ENCODE measurements at regions not wholly inside any gene's neighbourhood (a gene's known extent, or its start where the extent isn't known, plus 50 kb on each side); places are given as distances from the start of the nearest gene placed in this dataset.
A peak's percentile ranks its signal among the peaks of the same experiment; 100 is the strongest.

DNA sequence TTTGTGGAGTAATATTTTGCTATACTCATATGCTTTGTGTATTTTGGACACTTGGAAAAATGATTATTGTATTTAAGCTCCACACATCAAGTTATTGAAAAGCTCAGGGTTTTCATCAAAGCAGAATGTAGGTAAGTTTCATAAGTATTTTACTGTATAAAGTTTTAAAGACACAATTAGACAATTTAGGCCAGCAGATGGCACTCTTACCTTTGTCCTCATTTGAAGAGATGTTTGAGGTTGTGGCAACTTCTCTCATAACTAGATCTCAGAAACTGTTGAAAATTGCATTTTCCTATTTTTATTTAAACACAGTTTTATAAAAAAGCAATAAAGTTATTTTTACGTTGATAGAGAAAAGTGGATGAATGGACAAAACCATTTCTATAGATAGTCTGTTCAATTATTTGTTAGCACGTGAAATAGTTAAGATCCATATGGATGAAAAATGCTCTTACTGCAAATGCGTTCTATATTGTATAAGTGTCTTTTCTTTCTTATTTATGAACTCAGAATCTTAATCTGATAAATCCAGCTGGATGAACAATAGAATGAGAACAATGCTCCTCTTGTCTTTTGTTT, 300.0 kb downstream of the AEBP2 start:
- no peaks in the 10 kb centered on the region for H3K27me3 ChIP-seq (ENCODE audit: control insufficient read depth in 4 of 4, insufficient read depth in 4 of 4, low read length in 3 of 4)
- H3K4me3 ChIP-seq (ENCODE audit: low read depth in 1 of 3, low read length in 3 of 3) = no peak overlapping the region
- TF ChIP-seq, protein P1, sequence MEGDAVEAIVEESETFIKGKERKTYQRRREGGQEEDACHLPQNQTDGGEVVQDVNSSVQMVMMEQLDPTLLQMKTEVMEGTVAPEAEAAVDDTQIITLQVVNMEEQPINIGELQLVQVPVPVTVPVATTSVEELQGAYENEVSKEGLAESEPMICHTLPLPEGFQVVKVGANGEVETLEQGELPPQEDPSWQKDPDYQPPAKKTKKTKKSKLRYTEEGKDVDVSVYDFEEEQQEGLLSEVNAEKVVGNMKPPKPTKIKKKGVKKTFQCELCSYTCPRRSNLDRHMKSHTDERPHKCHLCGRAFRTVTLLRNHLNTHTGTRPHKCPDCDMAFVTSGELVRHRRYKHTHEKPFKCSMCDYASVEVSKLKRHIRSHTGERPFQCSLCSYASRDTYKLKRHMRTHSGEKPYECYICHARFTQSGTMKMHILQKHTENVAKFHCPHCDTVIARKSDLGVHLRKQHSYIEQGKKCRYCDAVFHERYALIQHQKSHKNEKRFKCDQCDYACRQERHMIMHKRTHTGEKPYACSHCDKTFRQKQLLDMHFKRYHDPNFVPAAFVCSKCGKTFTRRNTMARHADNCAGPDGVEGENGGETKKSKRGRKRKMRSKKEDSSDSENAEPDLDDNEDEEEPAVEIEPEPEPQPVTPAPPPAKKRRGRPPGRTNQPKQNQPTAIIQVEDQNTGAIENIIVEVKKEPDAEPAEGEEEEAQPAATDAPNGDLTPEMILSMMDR (IDR thresholded peaks at IDR 0.05; ENCODE audit: low read depth, low read length, missing input control) = peak; percentile 54
- no peak for TF ChIP-seq NR2F2 (IDR thresholded peaks at IDR 0.05)
- TF ChIP-seq, protein P2, sequence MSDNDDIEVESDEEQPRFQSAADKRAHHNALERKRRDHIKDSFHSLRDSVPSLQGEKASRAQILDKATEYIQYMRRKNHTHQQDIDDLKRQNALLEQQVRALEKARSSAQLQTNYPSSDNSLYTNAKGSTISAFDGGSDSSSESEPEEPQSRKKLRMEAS (IDR thresholded peaks at IDR 0.05) = no peak
- no peak for TF ChIP-seq JUND (IDR thresholded peaks at IDR 0.05)
- peak; percentile 88 to 90 for TF ChIP-seq RAD21 (IDR thresholded peaks at IDR 0.05)
- TF ChIP-seq SP1 (IDR thresholded peaks at IDR 0.05) = no peak
- TF ChIP-seq RXRA (IDR thresholded peaks at IDR 0.05) = peak in 1 of 2 donors; percentile 7
- no peak overlapping the region for H3K9ac ChIP-seq (ENCODE audit: low read depth in 1 of 2, low read length in 2 of 2)
- H3K36me3 ChIP-seq (ENCODE audit: control insufficient read depth in 4 of 4, insufficient read depth in 3 of 4, low read depth in 1 of 4, low read length in 3 of 4) = no peaks in the 10 kb centered on the region
- no peak overlapping the region for H3K27ac ChIP-seq (ENCODE audit: low read depth in 1 of 2, low read length in 2 of 2)
- H3K9me3 ChIP-seq (ENCODE audit: control insufficient read depth in 4 of 4, low read length in 3 of 4) = no peaks in the 10 kb centered on the region
- 59% methylated on average over 3 of the region's 3 CpGs for WGBS
- no peak for DNase-seq (ENCODE audit: low spot score)
- H3K4me1 ChIP-seq (ENCODE audit: control insufficient read depth in 4 of 4, insufficient read depth in 4 of 4, low read length in 3 of 4) = peaks cover 0 to 2% (median 0%) of the 10 kb centered on the region in 4 donors

DNA sequence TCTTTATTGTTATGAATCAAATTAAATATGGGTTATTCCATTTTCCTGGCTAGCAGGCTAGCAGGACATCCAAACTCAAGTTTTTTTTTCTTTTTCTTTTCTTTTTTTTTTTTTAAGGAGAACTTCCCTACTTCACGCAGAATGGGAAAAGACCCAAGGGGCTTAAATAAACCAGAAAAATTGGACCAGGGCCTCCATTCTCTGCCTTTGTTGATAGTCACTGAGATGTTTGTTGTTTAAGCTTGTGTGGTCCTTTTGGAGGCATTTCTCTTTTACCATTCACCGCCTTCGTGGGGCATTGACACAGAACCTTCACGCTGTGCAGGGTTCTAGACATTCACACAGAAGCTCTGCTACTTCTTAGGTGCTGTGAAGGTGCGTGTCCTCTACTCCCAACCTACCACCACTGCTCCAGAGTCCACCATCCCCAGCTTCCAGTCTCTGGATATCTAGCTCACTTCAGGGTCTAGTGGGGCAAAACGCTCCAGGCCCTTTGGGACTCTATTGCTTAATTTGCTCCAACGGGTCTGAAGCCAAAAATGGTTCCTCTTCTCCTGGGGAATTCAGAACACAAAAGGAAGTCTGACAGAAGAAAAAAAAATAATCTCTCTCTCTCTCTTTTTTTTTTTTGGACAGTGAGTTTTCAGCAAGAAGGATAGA, 301.3 kb downstream of the AEBP2 start:
- H3K27ac ChIP-seq (ENCODE audit: low read depth in 1 of 2, low read length in 2 of 2) = no peak overlapping the region
- no peaks in the 10 kb centered on the region for H3K27me3 ChIP-seq (ENCODE audit: control insufficient read depth in 4 of 4, insufficient read depth in 4 of 4, low read length in 3 of 4)
- TF ChIP-seq SP1 (IDR thresholded peaks at IDR 0.05) (no peak), FOXA1 (IDR thresholded peaks at IDR 0.05) (no peak), TAF1 (conservative IDR thresholded peaks at IDR 0.05) (no peak), HNF4A (conservative IDR thresholded peaks at IDR 0.05) (no peak), FOXA2 (IDR thresholded peaks at IDR 0.05) (no peak), GABPA (IDR thresholded peaks at IDR 0.05 in 1 of 2, conservative IDR thresholded peaks at IDR 0.05 in 1 of 2) (no peak), EGR1 (IDR thresholded peaks at IDR 0.05; ENCODE audit: low read depth in 2 of 2) (no peak), RXRA (IDR thresholded peaks at IDR 0.05) (no peak), HNF4G (IDR thresholded peaks at IDR 0.05) (no peak), RAD21 (IDR thresholded peaks at IDR 0.05) (no peak), JUND (IDR thresholded peaks at IDR 0.05) (no peak), YY1 (IDR thresholded peaks at IDR 0.05) (no peak), NR2F2 (IDR thresholded peaks at IDR 0.05) (no peak)
- TF ChIP-seq, protein P3, sequence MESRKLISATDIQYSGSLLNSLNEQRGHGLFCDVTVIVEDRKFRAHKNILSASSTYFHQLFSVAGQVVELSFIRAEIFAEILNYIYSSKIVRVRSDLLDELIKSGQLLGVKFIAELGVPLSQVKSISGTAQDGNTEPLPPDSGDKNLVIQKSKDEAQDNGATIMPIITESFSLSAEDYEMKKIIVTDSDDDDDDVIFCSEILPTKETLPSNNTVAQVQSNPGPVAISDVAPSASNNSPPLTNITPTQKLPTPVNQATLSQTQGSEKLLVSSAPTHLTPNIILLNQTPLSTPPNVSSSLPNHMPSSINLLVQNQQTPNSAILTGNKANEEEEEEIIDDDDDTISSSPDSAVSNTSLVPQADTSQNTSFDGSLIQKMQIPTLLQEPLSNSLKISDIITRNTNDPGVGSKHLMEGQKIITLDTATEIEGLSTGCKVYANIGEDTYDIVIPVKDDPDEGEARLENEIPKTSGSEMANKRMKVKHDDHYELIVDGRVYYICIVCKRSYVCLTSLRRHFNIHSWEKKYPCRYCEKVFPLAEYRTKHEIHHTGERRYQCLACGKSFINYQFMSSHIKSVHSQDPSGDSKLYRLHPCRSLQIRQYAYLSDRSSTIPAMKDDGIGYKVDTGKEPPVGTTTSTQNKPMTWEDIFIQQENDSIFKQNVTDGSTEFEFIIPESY (IDR thresholded peaks at IDR 0.05) = no peak
- TF ChIP-seq, protein P4, sequence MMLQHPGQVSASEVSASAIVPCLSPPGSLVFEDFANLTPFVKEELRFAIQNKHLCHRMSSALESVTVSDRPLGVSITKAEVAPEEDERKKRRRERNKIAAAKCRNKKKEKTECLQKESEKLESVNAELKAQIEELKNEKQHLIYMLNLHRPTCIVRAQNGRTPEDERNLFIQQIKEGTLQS (IDR thresholded peaks at IDR 0.05) = no peak
- TF ChIP-seq, protein P5, sequence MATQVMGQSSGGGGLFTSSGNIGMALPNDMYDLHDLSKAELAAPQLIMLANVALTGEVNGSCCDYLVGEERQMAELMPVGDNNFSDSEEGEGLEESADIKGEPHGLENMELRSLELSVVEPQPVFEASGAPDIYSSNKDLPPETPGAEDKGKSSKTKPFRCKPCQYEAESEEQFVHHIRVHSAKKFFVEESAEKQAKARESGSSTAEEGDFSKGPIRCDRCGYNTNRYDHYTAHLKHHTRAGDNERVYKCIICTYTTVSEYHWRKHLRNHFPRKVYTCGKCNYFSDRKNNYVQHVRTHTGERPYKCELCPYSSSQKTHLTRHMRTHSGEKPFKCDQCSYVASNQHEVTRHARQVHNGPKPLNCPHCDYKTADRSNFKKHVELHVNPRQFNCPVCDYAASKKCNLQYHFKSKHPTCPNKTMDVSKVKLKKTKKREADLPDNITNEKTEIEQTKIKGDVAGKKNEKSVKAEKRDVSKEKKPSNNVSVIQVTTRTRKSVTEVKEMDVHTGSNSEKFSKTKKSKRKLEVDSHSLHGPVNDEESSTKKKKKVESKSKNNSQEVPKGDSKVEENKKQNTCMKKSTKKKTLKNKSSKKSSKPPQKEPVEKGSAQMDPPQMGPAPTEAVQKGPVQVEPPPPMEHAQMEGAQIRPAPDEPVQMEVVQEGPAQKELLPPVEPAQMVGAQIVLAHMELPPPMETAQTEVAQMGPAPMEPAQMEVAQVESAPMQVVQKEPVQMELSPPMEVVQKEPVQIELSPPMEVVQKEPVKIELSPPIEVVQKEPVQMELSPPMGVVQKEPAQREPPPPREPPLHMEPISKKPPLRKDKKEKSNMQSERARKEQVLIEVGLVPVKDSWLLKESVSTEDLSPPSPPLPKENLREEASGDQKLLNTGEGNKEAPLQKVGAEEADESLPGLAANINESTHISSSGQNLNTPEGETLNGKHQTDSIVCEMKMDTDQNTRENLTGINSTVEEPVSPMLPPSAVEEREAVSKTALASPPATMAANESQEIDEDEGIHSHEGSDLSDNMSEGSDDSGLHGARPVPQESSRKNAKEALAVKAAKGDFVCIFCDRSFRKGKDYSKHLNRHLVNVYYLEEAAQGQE (IDR thresholded peaks at IDR 0.05) = no peak
- TF ChIP-seq, protein P1 (IDR thresholded peaks at IDR 0.05; ENCODE audit: low read depth, low read length, missing input control) = no peak
- TF ChIP-seq, protein P2 (IDR thresholded peaks at IDR 0.05) = no peak
- H3K36me3 ChIP-seq (ENCODE audit: control insufficient read depth in 4 of 4, insufficient read depth in 3 of 4, low read depth in 1 of 4, low read length in 3 of 4) = no peaks in the 10 kb centered on the region
- WGBS = 71% methylated on average over 7 of the region's 7 CpGs
- no peak for DNase-seq (ENCODE audit: low spot score)
- no peak overlapping the region for H3K9ac ChIP-seq (ENCODE audit: low read depth in 1 of 2, low read length in 2 of 2)
- no peaks in the 10 kb centered on the region for H3K9me3 ChIP-seq (ENCODE audit: control insufficient read depth in 4 of 4, low read length in 3 of 4)
- H3K4me3 ChIP-seq (ENCODE audit: low read depth in 1 of 3, low read length in 3 of 3) = no peak overlapping the region
- H3K4me1 ChIP-seq (ENCODE audit: control insufficient read depth in 4 of 4, insufficient read depth in 4 of 4, low read length in 3 of 4) = peaks cover 0 to 2% (median 0%) of the 10 kb centered on the region in 4 donors
